Bone marrow (tissue), 2 donors: ENCODE measurements at regions not wholly inside any gene's neighbourhood (a gene's known extent, or its start where the extent isn't known, plus 50 kb on each side); places are given as distances from the start of the nearest gene placed in this dataset.

Experiments
- DNase-seq, 2 donors: peaks; one replicate each; lab custom pipeline; 2025; lab: John Stamatoyannopoulos, UW

GRCh38 chr4:54359919-54360650 lies 131.0 kb downstream of the PDGFRA start:
- DNase-seq, result no peak

GRCh38 chr4:54363037-54363436 lies 133.9 kb downstream of the PDGFRA start:
- DNase-seq, result no peak

- no peak for DNase-seq
Observed at GRCh38 chr4:54365691-54366090, 136.6 kb downstream of the PDGFRA start.

- DNase-seq, result no peak
Observed at GRCh38 chr4:54367059-54367458, 138.0 kb downstream of the PDGFRA start.

GRCh38 chr4:54368281-54369265 lies 139.5 kb downstream of the PDGFRA start:
- peak in 1 of 2 donors; percentile 43 for DNase-seq

GRCh38 chr4:54371173-54371572 lies 142.1 kb downstream of the PDGFRA start:
- no peak for DNase-seq

- DNase-seq, result no peak
Observed at GRCh38 chr4:54372951-54373350, 143.9 kb downstream of the PDGFRA start.

- DNase-seq, result no peak
Observed at GRCh38 chr4:54373718-54374210, 144.7 kb downstream of the PDGFRA start.

- no peak for DNase-seq
Observed at GRCh38 chr4:54378461-54378860, 149.4 kb downstream of the PDGFRA start.

GRCh38 chr4:54384152-54384551 lies 155.1 kb downstream of the PDGFRA start:
- no peak for DNase-seq

GRCh38 chr4:54384563-54384962 lies 155.5 kb downstream of the PDGFRA start:
- DNase-seq, result no peak

- DNase-seq, result no peak
Observed at GRCh38 chr4:54386042-54386669, 157.1 kb downstream of the PDGFRA start.

GRCh38 chr4:54386693-54387092 lies 157.6 kb downstream of the PDGFRA start:
- no peak for DNase-seq

- DNase-seq, result no peak
Observed at GRCh38 chr4:54390670-54391069, 161.6 kb downstream of the PDGFRA start.

- DNase-seq, result no peak
Observed at GRCh38 chr4:54391104-54391503, 162.0 kb downstream of the PDGFRA start.

- no peak for DNase-seq
Observed at GRCh38 chr4:54392479-54392878, 163.4 kb downstream of the PDGFRA start.

- no peak for DNase-seq
Observed at GRCh38 chr4:54393243-54393642, 164.2 kb downstream of the PDGFRA start.

- DNase-seq, result no peak
Observed at GRCh38 chr4:54395013-54395527, 166.0 kb downstream of the PDGFRA start.

GRCh38 chr4:54400188-54400587 lies 171.1 kb downstream of the PDGFRA start:
- no peak for DNase-seq

- DNase-seq, result no peak
Observed at GRCh38 chr4:54400802-54401201, 171.7 kb downstream of the PDGFRA start.

GRCh38 chr4:54402880-54403480 lies 173.9 kb downstream of the PDGFRA start:
- no peak for DNase-seq
